Upper lobe of right lung (tissue), 1 donor: ENCODE measurements at regions not wholly inside any gene's neighbourhood (a gene's known extent, or its start where the extent isn't known, plus 50 kb on each side); places are given as distances from the start of the nearest gene placed in this dataset.

Experiments
- ATAC-seq: fragments of 200-7000 bp; cut with Tn5 transposase; one replicate; pipeline ENCODE4 v1.9.1; 2020; ENCODE audit warnings: mild to moderate bottlenecking, moderate library complexity
- DNase-seq: peaks from one replicate; pipeline ENCODE4 v3.0.0-alpha.2; 2020
- H3K27ac ChIP-seq: fragments of 200-600 bp; one replicate; pipeline ENCODE4 v1.8.0; 2022
- H3K27me3 ChIP-seq: fragments of 200-600 bp; one replicate; pipeline ENCODE4 v1.8.0; 2022; ENCODE audit warnings: mild to moderate bottlenecking
- H3K36me3 ChIP-seq: fragments of 200-600 bp; one replicate; pipeline ENCODE4 v1.8.0; 2022
- H3K4me1 ChIP-seq: fragments of 200-600 bp; one replicate; pipeline ENCODE4 v1.8.0; 2022
- H3K4me3 ChIP-seq: fragments of 200-600 bp; one replicate; pipeline ENCODE4 v1.8.0; 2022; ENCODE audit warnings: mild to moderate bottlenecking
- H3K9me3 ChIP-seq: fragments of 200-600 bp; one replicate; pipeline ENCODE4 v1.8.0; 2022
- intact Hi-C: fragments of 100-400 bp; cut with DNase I; formaldehyde crosslinking; loops from one replicate; pipeline ENCODE4 v1.11.0; 2022
- TF ChIP-seq, protein P1 (sequence below): fragments of 200-600 bp; IDR thresholded peaks from one replicate; pipeline ENCODE4 v1.8.0; 2022; ENCODE audit warnings: antibody characterized with exemption
- donor health status: DM: no; HTN: yes; CAD: no; lungs with severe emphysema.

DNA sequence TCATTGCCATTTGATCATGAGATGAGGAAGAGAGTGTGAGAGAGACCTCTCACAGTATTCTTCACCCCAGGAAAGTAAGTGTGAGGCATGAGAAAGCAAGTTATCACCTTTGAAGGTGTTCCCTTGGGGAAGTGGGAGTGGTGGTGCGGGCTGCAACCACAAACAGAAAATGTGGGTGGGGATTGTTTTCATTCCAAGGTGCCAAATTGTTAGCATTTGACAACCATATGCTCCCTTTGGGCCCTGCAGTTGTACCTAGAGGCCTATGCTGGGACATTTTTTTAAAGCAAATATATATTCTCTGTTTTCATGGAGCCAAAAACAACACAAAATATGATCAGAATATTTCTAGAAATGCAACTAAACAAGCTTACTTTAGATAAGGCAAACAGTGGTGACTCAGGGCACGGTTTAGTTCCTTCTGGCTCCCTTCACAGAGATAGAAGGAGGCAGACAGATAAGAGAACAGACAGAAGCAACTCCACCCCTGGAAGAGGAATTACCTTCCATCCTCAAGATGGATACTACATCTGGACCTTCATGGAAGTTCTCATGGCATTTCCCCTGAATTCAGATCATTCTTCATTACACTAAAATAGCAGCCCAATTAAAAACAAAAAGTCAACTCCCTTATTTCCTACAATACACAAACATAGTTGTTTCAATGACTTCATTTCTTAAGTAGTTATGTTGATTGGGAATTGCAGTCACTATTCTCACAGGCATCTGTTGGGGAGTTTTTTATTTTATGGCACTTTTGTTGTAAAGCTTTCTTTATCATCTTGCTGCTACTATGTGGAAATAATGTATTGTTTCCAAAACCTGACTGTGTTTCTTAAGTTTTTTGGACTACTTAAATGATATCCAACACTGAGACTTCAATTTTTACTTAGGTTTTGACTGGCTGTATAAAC lies 416.6 kb downstream of the PLK2 start:
- Histone ChIP-seq H3K27ac (no peak overlapping the region), H3K36me3 (no peaks in the 10 kb centered on the region), H3K4me1 (no peaks in the 10 kb centered on the region), H3K4me3 (no peak overlapping the region), H3K9me3 (no peaks in the 10 kb centered on the region), H3K27me3 (no peaks in the 10 kb centered on the region)
- intact Hi-C loops = no loop called here
- DNase-seq (no peak), ATAC-seq (no peak)
- TF ChIP-seq, protein P1, sequence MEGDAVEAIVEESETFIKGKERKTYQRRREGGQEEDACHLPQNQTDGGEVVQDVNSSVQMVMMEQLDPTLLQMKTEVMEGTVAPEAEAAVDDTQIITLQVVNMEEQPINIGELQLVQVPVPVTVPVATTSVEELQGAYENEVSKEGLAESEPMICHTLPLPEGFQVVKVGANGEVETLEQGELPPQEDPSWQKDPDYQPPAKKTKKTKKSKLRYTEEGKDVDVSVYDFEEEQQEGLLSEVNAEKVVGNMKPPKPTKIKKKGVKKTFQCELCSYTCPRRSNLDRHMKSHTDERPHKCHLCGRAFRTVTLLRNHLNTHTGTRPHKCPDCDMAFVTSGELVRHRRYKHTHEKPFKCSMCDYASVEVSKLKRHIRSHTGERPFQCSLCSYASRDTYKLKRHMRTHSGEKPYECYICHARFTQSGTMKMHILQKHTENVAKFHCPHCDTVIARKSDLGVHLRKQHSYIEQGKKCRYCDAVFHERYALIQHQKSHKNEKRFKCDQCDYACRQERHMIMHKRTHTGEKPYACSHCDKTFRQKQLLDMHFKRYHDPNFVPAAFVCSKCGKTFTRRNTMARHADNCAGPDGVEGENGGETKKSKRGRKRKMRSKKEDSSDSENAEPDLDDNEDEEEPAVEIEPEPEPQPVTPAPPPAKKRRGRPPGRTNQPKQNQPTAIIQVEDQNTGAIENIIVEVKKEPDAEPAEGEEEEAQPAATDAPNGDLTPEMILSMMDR = no peak

DNA sequence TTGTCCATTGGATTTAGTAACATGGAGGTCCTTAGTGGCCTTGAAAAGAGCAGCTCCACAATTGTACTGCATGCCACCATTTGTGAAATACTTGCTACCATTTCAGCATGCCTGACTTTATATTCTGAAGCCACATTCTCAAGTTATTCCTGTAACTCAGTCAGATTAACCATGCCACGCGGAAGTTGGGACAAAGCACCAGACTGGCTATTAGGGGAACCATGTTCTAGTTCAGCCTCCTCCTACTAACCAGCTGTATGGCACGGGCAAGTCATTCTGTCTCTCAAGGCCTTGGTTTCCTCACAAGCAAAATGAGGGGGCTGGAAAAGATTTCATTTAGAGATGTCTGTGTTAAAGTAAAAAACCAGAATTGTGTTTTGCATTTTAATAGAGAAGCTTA lies 418.0 kb downstream of the PLK2 start:
- no peak overlapping the region for H3K27ac ChIP-seq
- H3K27me3 ChIP-seq = no peaks in the 10 kb centered on the region
- intact Hi-C loops = no loop called here
- TF ChIP-seq, protein P1 = no peak
- ATAC-seq (no peak), DNase-seq (no peak)
- H3K9me3 ChIP-seq = no peaks in the 10 kb centered on the region
- H3K36me3 ChIP-seq = no peaks in the 10 kb centered on the region
- H3K4me3 ChIP-seq = no peak overlapping the region
- no peaks in the 10 kb centered on the region for H3K4me1 ChIP-seq

DNA sequence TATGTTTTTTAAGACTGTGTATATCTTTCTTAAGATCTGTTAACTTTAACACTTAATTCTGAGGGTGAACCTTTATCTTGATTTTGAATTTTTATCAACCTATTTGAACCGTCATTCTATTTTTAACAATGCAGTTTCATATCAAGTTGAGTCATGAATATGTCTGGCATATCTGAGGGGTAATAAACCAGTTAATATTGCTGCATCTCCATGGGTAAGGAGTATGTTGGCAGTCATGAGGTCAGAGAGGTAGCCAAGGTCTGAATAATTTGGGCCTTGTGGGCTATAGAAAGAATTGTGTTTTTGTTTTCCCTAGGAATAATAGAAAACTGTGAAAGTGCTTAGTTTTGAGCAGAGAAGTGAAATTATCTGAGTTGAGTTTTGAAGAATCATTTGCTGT lies 419.0 kb downstream of the PLK2 start:
- H3K36me3 ChIP-seq = no peaks in the 10 kb centered on the region
- TF ChIP-seq, protein P1 = no peak
- no peak overlapping the region for H3K27ac ChIP-seq
- no peaks in the 10 kb centered on the region for H3K4me1 ChIP-seq
- H3K4me3 ChIP-seq = no peak overlapping the region
- H3K9me3 ChIP-seq = no peaks in the 10 kb centered on the region
- no peaks in the 10 kb centered on the region for H3K27me3 ChIP-seq
- ATAC-seq (no peak), DNase-seq (no peak)
- intact Hi-C loops = no loop called here

DNA sequence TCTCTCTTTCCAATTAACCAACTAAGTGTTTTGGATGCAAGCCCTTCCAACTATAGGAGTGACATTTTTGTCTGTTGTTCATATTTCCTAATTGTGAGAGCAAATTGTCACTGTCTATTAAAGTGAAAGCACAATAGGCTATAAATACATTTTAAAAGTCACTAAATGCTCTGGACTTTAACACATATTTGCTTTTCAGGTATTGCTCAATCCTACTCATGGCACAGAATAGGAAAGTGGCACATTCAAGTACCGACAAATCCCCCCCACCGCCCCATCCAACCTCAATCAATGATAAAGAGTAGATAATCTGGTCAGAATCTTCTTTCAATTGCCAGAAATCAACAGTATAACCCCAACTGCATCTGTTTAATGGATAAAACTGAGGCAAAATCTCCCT lies 419.8 kb downstream of the PLK2 start:
- Histone ChIP-seq H3K9me3 (no peaks in the 10 kb centered on the region), H3K4me1 (no peaks in the 10 kb centered on the region), H3K36me3 (no peaks in the 10 kb centered on the region), H3K27ac (no peak overlapping the region), H3K4me3 (no peak overlapping the region), H3K27me3 (no peaks in the 10 kb centered on the region)
- TF ChIP-seq, protein P1 = no peak
- intact Hi-C loops = no loop called here
- ATAC-seq (no peak), DNase-seq (no peak)

DNA sequence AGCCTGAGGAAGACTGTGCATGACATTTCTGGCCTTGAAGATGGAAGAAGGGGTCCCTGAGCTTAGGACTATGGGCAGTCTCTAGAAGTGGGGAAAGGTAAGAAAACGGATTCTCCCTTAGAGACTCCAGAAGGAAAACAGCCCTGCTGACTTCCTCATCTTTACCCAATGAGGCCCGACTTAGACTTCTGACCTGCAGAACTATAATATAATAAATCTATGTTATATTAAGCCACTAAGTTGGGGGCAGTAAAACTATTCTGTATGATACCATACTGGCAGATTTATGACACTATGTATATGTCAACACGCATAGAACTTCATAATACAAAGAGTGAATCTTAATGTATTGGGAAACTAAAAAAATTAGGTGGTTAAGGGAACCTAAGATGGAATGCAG lies 422.0 kb downstream of the PLK2 start:
- no peaks in the 10 kb centered on the region for H3K4me1 ChIP-seq
- TF ChIP-seq, protein P1 = no peak
- no peak for ATAC-seq
- no peak overlapping the region for H3K4me3 ChIP-seq
- no peaks in the 10 kb centered on the region for H3K36me3 ChIP-seq
- DNase-seq = no peak
- no peaks in the 10 kb centered on the region for H3K27me3 ChIP-seq
- no peaks in the 10 kb centered on the region for H3K9me3 ChIP-seq
- H3K27ac ChIP-seq = no peak overlapping the region
- intact Hi-C loops = no loop called here
